Non-pigmented ciliary epithelial cell (primary cell): ENCODE measurements at regions not wholly inside any gene's neighbourhood (a gene's known extent, or its start where the extent isn't known, plus 50 kb on each side); places are given as distances from the start of the nearest gene placed in this dataset.

Source experiments
- DNase-seq: peaks from one replicate; pipeline ENCODE4 v3.0.0-alpha.2; 2010; ENCODE audit warnings: low read depth

GRCh38 chr6:105648276-105648675 is 245.4 kb upstream of the PREP start:
- no peak for DNase-seq

DNA sequence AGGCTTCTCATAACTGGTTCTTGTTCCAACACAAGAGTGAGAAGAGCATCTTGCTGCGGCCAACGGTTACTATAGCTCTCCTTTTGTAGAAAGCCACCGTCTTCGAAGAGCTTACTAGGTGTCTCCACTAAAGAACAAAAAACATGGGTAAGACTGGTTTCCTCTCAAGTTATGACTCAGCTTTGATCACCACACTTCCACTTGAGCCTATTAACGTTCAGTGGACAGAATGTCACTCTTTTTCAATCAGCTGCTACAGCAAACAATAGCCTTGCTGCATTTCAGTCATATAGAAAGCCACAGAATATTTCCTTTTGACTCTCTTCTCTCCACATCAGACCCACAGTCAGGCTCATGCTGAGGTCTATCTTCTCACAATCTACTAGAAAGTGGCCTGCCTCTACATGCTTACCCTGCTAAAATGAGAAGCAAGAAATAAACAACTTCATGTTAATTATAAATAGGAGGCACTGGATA is 243.5 kb upstream of the PREP start:
- DNase-seq, result no peak

GRCh38 chr6:105645958-105646357 is 243.1 kb upstream of the PREP start:
- no peak for DNase-seq

DNA sequence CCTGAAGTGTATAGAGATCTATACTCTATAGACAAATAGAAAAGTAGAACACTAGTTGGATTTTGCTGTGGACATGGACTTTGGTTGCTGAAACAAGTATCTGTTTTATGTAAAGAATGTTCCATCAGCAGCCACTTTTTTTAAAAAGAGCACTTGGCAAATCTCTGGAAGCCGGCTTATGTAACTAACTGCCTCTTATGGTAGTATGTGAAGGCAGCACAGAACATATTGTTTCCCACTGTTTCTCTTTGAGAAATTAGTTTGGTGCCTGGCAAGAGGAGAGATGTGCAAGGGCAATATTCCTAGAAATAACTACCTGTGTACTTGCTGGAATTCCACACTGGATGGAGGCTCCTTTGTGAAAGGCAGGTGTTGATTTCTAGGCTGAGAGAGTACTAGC is 242.3 kb upstream of the PREP start:
- DNase-seq, result no peak

DNA sequence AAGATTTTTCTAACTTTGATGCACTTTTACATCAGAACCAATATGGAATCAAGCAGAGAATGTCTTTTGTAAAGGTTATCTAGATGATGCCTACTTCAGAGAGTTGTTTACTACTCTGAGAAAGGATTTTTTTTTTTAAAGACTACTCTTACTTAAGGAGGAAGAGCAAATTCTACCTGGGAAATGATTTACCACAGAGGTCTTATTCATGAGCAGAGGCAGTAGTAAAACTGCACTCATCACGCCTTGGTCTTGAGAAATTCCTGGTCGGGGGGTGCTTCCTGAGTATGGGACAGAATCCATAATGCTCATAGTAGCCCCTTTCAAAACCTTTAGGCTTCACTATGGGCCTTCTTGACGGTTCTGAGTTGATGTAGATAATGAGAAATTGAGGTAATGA is 241.8 kb upstream of the PREP start:
- DNase-seq, result no peak

GRCh38 chr6:105644073-105644489 is 241.2 kb upstream of the PREP start:
- DNase-seq, result no peak

DNA sequence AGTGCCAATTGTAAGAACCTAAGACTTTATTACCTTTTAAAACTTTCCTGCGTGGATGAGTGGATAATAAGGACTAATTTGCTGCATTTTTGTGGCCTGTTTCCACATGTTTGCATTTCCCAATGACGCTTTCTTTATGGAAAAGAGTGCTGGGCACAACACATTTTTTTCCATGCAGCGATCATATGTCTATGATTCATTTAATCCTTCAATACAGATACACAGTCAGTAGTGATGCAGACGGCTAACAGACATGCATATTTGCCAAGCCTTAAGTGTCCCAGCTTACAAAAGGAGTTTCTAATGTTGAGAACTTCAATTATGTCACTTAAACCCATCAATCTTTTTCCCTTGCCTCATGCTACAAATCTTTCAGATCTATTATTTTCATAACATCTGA is 239.8 kb upstream of the PREP start:
- DNase-seq, result peak; percentile 54

- no peak for DNase-seq
Measured at GRCh38 chr6:105641504-105641903, 238.6 kb upstream of the PREP start.

DNA sequence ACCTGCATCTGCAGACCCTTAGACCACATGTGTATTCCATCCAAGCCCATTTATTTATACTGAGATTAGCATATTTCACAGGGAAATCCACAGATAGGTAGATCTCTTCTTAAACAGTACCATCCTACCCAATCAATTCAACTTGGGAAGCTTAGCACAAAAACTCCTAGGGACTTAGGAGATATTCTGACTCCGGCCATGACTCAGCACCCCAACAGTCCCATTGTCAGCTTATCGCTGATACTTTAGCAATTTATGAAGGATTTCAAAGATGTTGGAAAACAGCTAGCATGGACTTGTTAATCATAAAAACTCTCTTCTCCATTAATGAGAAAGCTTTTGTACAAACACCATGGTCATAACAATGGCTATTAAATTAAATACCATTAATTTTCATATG is 236.2 kb upstream of the PREP start:
- DNase-seq, result no peak

DNA sequence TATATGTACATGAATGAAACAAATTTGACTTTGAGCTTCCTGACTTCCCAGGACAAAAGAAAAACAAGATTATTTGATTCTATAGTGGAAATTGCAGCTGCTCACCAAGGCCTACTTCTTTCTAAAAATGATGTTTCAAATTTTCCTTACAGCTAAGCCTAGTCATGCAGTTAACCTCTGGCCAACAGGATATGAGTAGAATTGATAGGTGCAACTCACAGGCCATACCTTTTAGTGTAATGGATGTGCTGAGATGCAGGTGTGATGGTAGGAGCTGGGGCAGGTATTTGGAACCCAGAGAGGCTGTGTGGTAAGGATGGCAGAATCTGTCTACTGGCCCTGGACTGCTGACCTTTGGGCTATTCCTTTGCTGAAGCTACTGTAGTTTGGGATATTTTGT is 230.9 kb upstream of the PREP start:
- DNase-seq, result no peak

DNA sequence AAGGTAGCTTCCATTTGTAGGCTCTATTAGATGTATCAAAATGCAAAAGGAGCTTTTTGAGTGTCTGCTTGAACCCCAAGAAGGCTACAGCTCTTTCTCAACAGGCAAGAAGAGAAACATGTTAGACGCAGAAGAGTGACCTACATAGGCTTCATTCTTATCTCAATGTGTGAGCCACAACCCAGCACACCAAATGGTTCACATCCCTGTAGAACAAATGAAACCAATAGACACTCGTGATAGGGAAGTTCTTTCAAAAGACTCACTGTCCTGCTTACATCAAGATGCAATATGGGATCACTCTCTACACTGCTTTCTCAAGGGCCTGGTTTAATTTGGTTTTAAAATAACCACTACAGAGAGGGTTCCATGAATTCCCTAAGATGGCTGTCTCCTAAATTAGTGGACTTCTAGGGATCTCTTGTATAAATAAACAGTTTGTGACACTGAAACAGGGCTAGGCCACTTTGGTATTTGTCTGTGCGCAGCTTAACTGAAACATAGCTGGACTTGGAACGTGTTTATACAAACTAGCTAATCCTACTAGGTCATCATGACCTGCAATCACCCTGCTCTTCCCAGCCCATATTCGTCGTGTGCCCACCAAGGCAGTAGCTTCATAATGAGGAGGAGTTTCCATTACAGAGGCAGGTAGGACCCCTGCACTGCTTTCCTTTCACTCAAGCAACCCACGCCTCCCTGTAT is 225.4 kb upstream of the PREP start:
- no peak for DNase-seq

GRCh38 chr6:105626295-105627158 is 223.6 kb upstream of the PREP start:
- no peak for DNase-seq

DNA sequence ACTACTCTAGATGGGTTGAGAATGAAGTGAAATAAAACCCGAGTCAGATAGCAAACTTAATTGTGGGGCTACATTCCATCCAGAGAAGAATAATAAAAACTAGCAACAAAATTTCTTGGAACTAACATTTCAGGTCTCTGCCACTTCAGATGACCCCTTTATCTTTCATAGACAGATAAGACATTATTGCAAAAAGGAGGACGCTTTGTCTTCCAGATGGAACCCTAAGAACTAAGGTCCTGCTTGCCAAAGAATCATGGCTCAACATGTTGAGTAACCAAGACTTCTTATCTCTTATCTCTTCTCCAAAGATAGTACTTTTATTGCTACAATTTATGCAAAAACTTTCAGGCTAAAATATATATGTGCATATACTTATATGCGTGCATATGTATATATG is 221.1 kb upstream of the PREP start:
- DNase-seq, result no peak

DNA sequence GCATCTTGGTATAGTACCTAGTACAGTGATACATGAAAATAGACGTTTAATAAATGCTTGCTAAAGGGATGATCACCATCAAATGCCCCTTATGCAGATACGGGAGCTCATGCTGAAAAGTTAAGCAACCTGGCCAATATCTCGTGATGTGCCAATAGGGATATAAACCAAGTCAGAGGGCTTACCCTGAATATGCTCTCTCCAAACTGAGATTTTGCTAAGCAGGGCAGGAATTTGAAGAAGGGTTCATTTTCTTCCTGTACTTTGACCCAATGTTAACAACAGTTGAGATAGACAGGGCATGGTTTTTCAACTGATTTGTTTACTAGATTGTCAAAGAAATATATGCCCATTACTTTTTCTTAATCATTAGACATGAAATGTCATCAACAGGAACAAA is 219.3 kb upstream of the PREP start:
- no peak for DNase-seq

GRCh38 chr6:105621564-105622175 is 218.8 kb upstream of the PREP start:
- no peak for DNase-seq

DNA sequence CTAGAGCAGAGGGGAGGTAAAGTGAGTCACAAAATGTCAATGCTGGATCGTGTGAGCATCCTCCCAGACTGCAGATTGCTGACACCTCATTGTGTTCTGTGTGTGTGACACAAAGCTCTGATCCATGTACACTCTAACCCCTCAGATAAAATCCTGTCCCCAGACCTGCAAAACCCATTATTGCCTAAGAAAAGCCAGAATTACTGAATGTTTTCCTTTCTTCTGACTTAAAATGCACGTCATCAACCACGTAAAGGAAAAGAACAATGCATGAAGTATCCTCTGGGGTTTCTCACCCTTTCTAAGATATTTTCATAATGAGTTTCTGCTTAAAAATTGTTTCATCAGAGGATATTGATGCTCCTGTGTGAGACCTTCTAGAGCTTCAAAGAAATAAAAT is 218.0 kb upstream of the PREP start:
- DNase-seq, result no peak

DNA sequence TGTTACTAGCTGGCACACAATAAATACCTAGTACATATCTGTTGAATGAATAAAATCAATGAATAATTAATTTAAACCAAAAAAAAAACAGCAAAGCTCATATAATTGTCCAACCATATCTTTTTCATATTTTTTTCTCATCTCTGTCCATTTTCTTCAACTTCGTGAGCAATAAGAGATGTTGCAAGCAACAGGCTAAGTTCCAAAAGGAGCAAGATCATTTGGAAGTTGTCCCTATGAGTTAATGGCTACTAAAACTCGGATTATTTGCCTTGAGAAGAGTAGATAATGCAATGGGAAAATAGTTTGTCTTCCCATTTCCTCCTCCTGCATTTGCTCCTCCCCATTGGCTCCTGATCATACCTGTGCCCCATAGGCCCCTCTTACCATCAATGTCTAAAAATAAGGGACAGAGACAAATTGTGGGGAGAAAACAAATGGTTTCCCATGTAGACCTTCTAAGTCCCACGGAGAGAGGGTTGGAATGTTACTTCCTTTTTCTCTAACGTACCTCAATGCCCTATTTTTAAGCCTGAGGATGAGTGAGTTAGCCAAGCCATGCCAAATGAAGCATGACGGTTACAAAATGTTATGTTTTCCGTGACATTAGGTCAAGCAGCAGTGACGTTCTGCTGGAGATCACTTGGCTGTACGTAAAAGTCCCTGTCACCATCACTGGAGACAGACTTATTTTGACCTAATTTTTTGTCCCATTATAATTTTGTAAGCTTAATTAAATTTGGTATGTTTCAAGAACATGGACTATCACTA is 217.3 kb upstream of the PREP start:
- DNase-seq, result no peak

- no peak for DNase-seq
Measured at GRCh38 chr6:105618247-105618646, 215.4 kb upstream of the PREP start.

DNA sequence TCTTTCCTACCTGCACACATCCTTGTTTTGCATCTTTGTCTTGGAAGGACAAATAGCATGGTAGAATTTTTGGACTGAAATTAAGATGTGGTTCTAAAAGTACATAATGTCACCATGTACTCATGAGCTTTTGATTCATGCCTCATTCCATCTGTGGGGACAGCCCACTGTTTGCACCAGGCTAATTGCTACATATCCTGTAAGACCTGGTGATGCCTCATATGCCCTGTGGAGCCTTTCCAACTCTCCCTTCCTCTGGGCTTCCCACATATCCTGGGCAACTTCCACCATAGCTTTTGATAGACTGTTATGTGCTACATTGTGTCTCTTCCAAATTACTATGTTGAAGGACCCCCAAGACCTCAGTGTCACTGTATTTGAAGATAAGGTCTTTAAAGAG is 213.6 kb upstream of the PREP start:
- no peak for DNase-seq

GRCh38 chr6:105611606-105612005 is 208.7 kb upstream of the PREP start:
- DNase-seq, result no peak

DNA sequence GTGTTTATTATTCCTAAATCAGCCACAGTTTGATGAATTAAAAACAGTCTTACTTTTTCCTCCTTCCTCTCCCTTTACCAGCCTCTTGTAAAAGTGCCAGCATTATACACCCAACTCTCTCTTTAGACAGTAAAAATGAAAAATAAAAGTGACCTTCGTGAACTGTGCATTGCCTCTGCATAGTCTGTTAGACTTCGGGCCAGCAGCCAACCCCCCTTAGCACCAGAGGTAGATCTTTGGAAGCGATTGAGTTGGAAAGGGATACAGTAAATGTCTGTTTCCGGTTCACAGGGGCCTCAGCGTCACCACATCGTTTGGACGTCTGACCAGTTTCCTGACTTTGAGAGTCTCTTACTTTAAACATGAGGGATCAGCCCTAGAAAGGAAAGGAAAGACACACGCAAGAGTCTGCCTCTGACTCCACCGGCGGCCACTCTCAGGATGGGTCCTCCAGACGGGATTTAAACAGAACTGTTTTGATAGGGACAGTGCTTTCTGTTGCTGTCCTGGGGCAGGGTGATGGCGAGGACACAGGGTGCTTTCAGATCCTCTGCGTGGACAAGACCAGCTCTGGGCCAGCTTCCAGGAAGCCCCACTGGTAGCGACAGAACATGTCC is 206.6 kb upstream of the PREP start:
- no peak for DNase-seq
